ENCODE measurements at regions not wholly inside any gene's neighbourhood (a gene's known extent, or its start where the extent isn't known, plus 50 kb on each side); places are given as distances from the start of the nearest gene placed in this dataset.

GRCh38 chr4:17310269-17310652 lies 201.6 kb downstream of the QDPR start:
- Histone ChIP-seq H3K9ac (ENCODE audit: insufficient read depth, low read length, poor library complexity, severe bottlenecking) (no peak overlapping the region), H3K79me2 (ENCODE audit: insufficient read depth, low read length) (no peaks in the 10 kb centered on the region), H3K9me3 (replicated peaks in 1 of 2; ENCODE audit: control insufficient read depth in 1 of 2, insufficient read depth in 1 of 2, low read length in 2 of 2) (no peaks in the 10 kb centered on the region), H3K36me3 (replicated peaks in 1 of 2; ENCODE audit: control insufficient read depth in 1 of 2, insufficient read depth in 2 of 2, low read length in 2 of 2) (no peaks in the 10 kb centered on the region), H3K27me3 (ENCODE audit: control insufficient read depth in 2 of 2, insufficient read depth in 2 of 2, low read length in 2 of 2) (no peaks in the 10 kb centered on the region), H3K27ac (ENCODE audit: low read depth in 1 of 2, low read length in 2 of 2) (no peak overlapping the region), H4K20me1 (ENCODE audit: insufficient read depth, low read length) (no peaks in the 10 kb centered on the region), H3K4me1 (ENCODE audit: control insufficient read depth in 1 of 2, insufficient read depth in 2 of 2, low read length in 2 of 2) (no peaks in the 10 kb centered on the region), H3K4me3 (replicated peaks in 1 of 3; ENCODE audit: low read depth in 2 of 3, low read length in 3 of 3) (no peak overlapping the region), H3K4me2 (replicated peaks; ENCODE audit: extremely low read depth, low read length, poor library complexity, severe bottlenecking) (no peak overlapping the region), H2AFZ (ENCODE audit: insufficient read depth, low read depth, low read length, poor library complexity, severe bottlenecking) (no peak overlapping the region)
- peaks cover 2% of the 10 kb centered on the region for H3K4me1 Mint-ChIP-seq
- intact Hi-C loops (cut with micrococcal nuclease): no loop called here
- DNase-seq: no peak
- peaks cover 0 to 5% (median 2%) of the 10 kb centered on the region in 3 donors for H3K27me3 Mint-ChIP-seq (ENCODE audit: low read depth in 3 of 3)
- no CpG with 5 or more reads among the region's 1 CpG for WGBS (ENCODE audit: insufficient coverage)
- H3K9me3 Mint-ChIP-seq: peaks cover 0 to 6% (median 5%) of the 10 kb centered on the region in 7 donors
- no peak for TF ChIP-seq CTCF (IDR thresholded peaks at IDR 0.05)
- no peak overlapping the region for H3K27ac Mint-ChIP-seq
- no peaks in the 10 kb centered on the region for H3K36me3 Mint-ChIP-seq
- no peak overlapping the region for H3K4me3 Mint-ChIP-seq

- Mint-ChIP-seq H3K4me1 (peaks cover 2% of the 10 kb centered on the region), H3K36me3 (no peaks in the 10 kb centered on the region), H3K27me3 (ENCODE audit: low read depth in 3 of 3) (peaks cover 0 to 5% (median 2%) of the 10 kb centered on the region in 3 donors), H3K27ac (no peak overlapping the region), H3K9me3 (peaks cover 0 to 6% (median 5%) of the 10 kb centered on the region in 7 donors), H3K4me3 (no peak overlapping the region)
- Histone ChIP-seq H3K9ac (ENCODE audit: insufficient read depth, low read length, poor library complexity, severe bottlenecking) (no peak overlapping the region), H3K27me3 (ENCODE audit: control insufficient read depth in 2 of 2, insufficient read depth in 2 of 2, low read length in 2 of 2) (no peaks in the 10 kb centered on the region), H3K9me3 (replicated peaks in 1 of 2; ENCODE audit: control insufficient read depth in 1 of 2, insufficient read depth in 1 of 2, low read length in 2 of 2) (no peaks in the 10 kb centered on the region), H3K4me1 (ENCODE audit: control insufficient read depth in 1 of 2, insufficient read depth in 2 of 2, low read length in 2 of 2) (no peaks in the 10 kb centered on the region), H2AFZ (ENCODE audit: insufficient read depth, low read depth, low read length, poor library complexity, severe bottlenecking) (no peak overlapping the region), H3K36me3 (replicated peaks in 1 of 2; ENCODE audit: control insufficient read depth in 1 of 2, insufficient read depth in 2 of 2, low read length in 2 of 2) (no peaks in the 10 kb centered on the region), H3K79me2 (ENCODE audit: insufficient read depth, low read length) (no peaks in the 10 kb centered on the region), H3K27ac (ENCODE audit: low read depth in 1 of 2, low read length in 2 of 2) (no peak overlapping the region), H3K4me2 (replicated peaks; ENCODE audit: extremely low read depth, low read length, poor library complexity, severe bottlenecking) (no peak overlapping the region), H3K4me3 (replicated peaks in 1 of 3; ENCODE audit: low read depth in 2 of 3, low read length in 3 of 3) (no peak overlapping the region), H4K20me1 (ENCODE audit: insufficient read depth, low read length) (no peaks in the 10 kb centered on the region)
- intact Hi-C loops (cut with micrococcal nuclease): no loop called here
- no CpG with 5 or more reads among the region's 1 CpG for WGBS (ENCODE audit: insufficient coverage)
- DNase-seq: no peak
- no peak for TF ChIP-seq CTCF (IDR thresholded peaks at IDR 0.05)
These were observed 202.2 kb downstream of the QDPR start for GRCh38 chr4:17309567-17310268.
